ENCODE measurements at regions not wholly inside any gene's neighbourhood (a gene's known extent, or its start where the extent isn't known, plus 50 kb on each side); places are given as distances from the start of the nearest gene placed in this dataset.

GRCh38 chr6:1463275-1463674 lies 73.9 kb downstream of the FOXF2 start:
- no peaks in the 10 kb centered on the region for H3K36me3 ChIP-seq (ENCODE audit: control insufficient read depth, insufficient read depth, low read length)
- no peaks in the 10 kb centered on the region for H3K27me3 ChIP-seq (ENCODE audit: control insufficient read depth, insufficient read depth, low read length)
- FAIRE-seq (no peak), DNase-seq (ENCODE audit: low read depth) (no peak)
- no peak overlapping the region for H3K4me3 ChIP-seq (ENCODE audit: low read depth, low read length)
- TF ChIP-seq CTCF (IDR thresholded peaks at IDR 0.05; ENCODE audit: insufficient read depth, low read length, severe bottlenecking): no peak

DNA sequence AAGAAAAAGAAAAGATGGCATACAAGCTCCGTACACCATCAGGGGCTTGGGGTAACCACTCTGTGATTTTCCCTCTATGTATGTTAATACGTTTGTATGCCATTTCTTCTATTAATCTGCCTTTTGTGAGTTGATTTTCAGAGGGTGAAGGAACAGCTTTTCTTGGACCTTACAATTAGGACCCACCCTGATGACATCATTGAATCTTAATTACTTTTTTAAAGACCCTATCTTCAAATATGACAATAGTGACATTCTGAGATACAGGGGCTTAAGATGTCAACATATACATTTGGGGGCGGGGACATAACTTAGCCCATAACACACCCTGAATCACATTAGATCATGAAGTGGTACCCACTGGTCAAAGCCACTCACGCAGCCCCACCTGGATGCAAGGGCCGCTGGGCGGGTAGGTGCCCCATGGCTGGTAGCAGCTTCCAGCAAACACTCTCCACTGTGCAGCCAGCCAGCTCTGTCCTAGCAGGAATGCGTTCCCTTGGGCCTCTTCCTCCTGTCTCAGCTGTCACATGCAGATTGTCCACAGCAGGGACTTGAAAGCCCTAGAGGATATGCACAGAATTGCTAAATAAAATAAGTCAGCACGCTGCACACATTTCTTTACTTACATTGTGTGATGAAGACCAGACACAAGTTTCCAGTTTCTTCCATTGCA lies 74.5 kb downstream of the FOXF2 start:
- H3K36me3 ChIP-seq (ENCODE audit: control insufficient read depth, insufficient read depth, low read length): no peaks in the 10 kb centered on the region
- no peaks in the 10 kb centered on the region for H3K27me3 ChIP-seq (ENCODE audit: control insufficient read depth, insufficient read depth, low read length)
- FAIRE-seq: no peak
- DNase-seq (ENCODE audit: low read depth): no peak
- H3K4me3 ChIP-seq (ENCODE audit: low read depth, low read length): no peak overlapping the region
- no peak for TF ChIP-seq CTCF (IDR thresholded peaks at IDR 0.05; ENCODE audit: insufficient read depth, low read length, severe bottlenecking)

GRCh38 chr6:1464781-1465370 lies 75.5 kb downstream of the FOXF2 start:
- H3K27me3 ChIP-seq (ENCODE audit: control insufficient read depth, insufficient read depth, low read length): no peaks in the 10 kb centered on the region
- no peaks in the 10 kb centered on the region for H3K36me3 ChIP-seq (ENCODE audit: control insufficient read depth, insufficient read depth, low read length)
- no peak for FAIRE-seq
- no peak overlapping the region for H3K4me3 ChIP-seq (ENCODE audit: low read depth, low read length)
- peak; percentile 67 for DNase-seq (ENCODE audit: low read depth)
- TF ChIP-seq CTCF (IDR thresholded peaks at IDR 0.05; ENCODE audit: insufficient read depth, low read length, severe bottlenecking): no peak

DNA sequence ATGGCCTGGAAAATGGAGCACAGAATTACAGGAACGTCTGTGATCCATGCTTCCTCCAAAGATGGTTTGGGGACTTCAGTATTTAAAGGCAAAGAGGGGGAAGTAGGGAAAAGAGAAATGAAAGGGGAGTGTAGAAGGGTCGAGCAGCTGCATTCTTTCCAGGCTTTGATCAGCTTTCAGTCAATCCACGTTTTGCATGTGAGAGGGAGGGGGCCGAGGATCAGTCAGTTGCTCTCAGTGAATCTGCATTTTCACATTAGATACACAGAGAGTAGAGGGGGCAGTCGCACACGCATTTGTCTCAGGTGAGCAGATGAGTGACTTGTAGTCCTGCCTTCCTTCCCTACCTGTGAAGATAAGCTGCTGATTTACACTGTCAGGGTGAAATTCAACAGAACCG lies 78.8 kb downstream of the FOXF2 start:
- TF ChIP-seq CTCF (IDR thresholded peaks at IDR 0.05; ENCODE audit: insufficient read depth, low read length, severe bottlenecking): no peak
- Histone ChIP-seq H3K4me3 (ENCODE audit: low read depth, low read length) (no peak overlapping the region), H3K36me3 (ENCODE audit: control insufficient read depth, insufficient read depth, low read length) (no peaks in the 10 kb centered on the region), H3K27me3 (ENCODE audit: control insufficient read depth, insufficient read depth, low read length) (no peaks in the 10 kb centered on the region)
- no peak for FAIRE-seq
- DNase-seq (ENCODE audit: low read depth): no peak

- no peaks in the 10 kb centered on the region for H3K27me3 ChIP-seq (ENCODE audit: control insufficient read depth, insufficient read depth, low read length)
- no peaks in the 10 kb centered on the region for H3K36me3 ChIP-seq (ENCODE audit: control insufficient read depth, insufficient read depth, low read length)
- DNase-seq (ENCODE audit: low read depth) (no peak), FAIRE-seq (no peak)
- TF ChIP-seq CTCF (IDR thresholded peaks at IDR 0.05; ENCODE audit: insufficient read depth, low read length, severe bottlenecking): no peak
- no peak overlapping the region for H3K4me3 ChIP-seq (ENCODE audit: low read depth, low read length)
Measured at GRCh38 chr6:1470040-1470439, 80.7 kb downstream of the FOXF2 start.

DNA sequence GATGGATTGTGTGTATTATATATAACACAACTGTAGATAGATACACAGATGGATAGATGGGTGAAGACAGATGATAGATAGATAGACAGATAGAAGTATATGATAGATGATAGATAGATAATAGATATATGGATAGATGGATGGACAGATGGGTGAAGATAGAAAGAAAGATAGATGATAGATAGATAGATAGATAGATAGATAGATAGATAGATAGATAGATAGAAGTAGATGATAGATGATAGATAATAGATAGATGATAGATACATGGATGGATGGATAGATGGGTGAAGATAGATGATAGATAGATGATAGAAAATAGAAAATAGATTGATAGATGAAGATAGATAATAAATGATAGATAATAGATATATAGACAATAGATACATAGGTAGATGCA lies 83.3 kb downstream of the FOXF2 start:
- Histone ChIP-seq H3K4me3 (ENCODE audit: low read depth, low read length) (no peak overlapping the region), H3K36me3 (ENCODE audit: control insufficient read depth, insufficient read depth, low read length) (no peaks in the 10 kb centered on the region), H3K27me3 (ENCODE audit: control insufficient read depth, insufficient read depth, low read length) (no peaks in the 10 kb centered on the region)
- FAIRE-seq: no peak
- DNase-seq (ENCODE audit: low read depth): no peak
- TF ChIP-seq CTCF (IDR thresholded peaks at IDR 0.05; ENCODE audit: insufficient read depth, low read length, severe bottlenecking): no peak
